Astrocyte (in vitro differentiated cells and primary cell): ENCODE measurements at regions not wholly inside any gene's neighbourhood (a gene's known extent, or its start where the extent isn't known, plus 50 kb on each side); places are given as distances from the start of the nearest gene placed in this dataset.
A peak's percentile ranks its signal among the peaks of the same experiment; 100 is the strongest.

Experiments used
- DNase-seq: peaks from one replicate; pipeline ENCODE4 v3.0.0-alpha.2; 2010; ENCODE audit warnings: low read depth
- FAIRE-seq: peaks from 2 replicates; lab custom pipeline; 2011; peaks lifted over from hg19 to GRCh38; lab: Jason Lieb, UNC
- H2AFZ ChIP-seq: 2 replicates; pipeline ENCODE4 v1.6.0; 2012; ENCODE audit warnings: low read depth, low read length, inconsistent platforms
- H3K27ac ChIP-seq: 2 replicates; pipeline ENCODE4 v1.5.1; 2011; ENCODE audit warnings: low read depth, low read length, inconsistent platforms
- H3K27me3 ChIP-seq: 2 replicates; pipeline ENCODE4 v1.6.0; 2011; ENCODE audit warnings: low read length, inconsistent platforms; ENCODE audit not compliant: insufficient read depth
- H3K36me3 ChIP-seq: 2 replicates; pipeline ENCODE4 v1.5.1; 2011; ENCODE audit warnings: low read length, inconsistent platforms; ENCODE audit not compliant: insufficient read depth
- H3K4me1 ChIP-seq: 2 replicates; pipeline ENCODE4 v1.5.1; 2011; ENCODE audit warnings: low read length, inconsistent platforms; ENCODE audit not compliant: insufficient read depth
- H3K4me2 ChIP-seq: 2 replicates; pipeline ENCODE4 v1.6.0; 2012; ENCODE audit warnings: low read length, inconsistent platforms
- H3K4me3 ChIP-seq: 2 replicates; pipeline ENCODE4 v1.5.1; 2011; ENCODE audit warnings: low read depth, mild to moderate bottlenecking, low read length, inconsistent platforms; ENCODE audit not compliant: insufficient read depth
- H3K79me2 ChIP-seq: 2 replicates; pipeline ENCODE4 v1.6.0; 2012; ENCODE audit warnings: mild to moderate bottlenecking, low read length, inconsistent platforms; ENCODE audit not compliant: insufficient read depth
- H3K9ac ChIP-seq: 2 replicates; pipeline ENCODE4 v1.6.0; 2012; ENCODE audit warnings: mild to moderate bottlenecking, low read length, inconsistent platforms
- H3K9me3 ChIP-seq: 2 replicates; pipeline ENCODE4 v1.5.1; 2012; ENCODE audit warnings: low read depth, mild to moderate bottlenecking, low read length, inconsistent platforms; ENCODE audit not compliant: insufficient read depth
- H4K20me1 ChIP-seq: 2 replicates; pipeline ENCODE4 v1.6.0; 2012; ENCODE audit warnings: low read length, inconsistent platforms; ENCODE audit not compliant: insufficient read depth
- H3K27ac Mint-ChIP-seq: one replicate; pipeline ENCODE4 v1.8.0; 2021; ENCODE audit warnings: mild to moderate bottlenecking, mixed read lengths; ENCODE audit not compliant: unreplicated experiment
- H3K27me3 Mint-ChIP-seq: one replicate; pipeline ENCODE4 v1.8.0; 2021; ENCODE audit warnings: low read depth, mixed read lengths; ENCODE audit not compliant: unreplicated experiment
- H3K36me3 Mint-ChIP-seq: one replicate; pipeline ENCODE4 v1.8.0; 2021; ENCODE audit warnings: low read depth, mixed read lengths; ENCODE audit not compliant: unreplicated experiment
- H3K4me1 Mint-ChIP-seq: one replicate; pipeline ENCODE4 v1.8.0; 2021; ENCODE audit warnings: low read depth, mixed read lengths; ENCODE audit not compliant: unreplicated experiment
- H3K4me3 Mint-ChIP-seq: one replicate; pipeline ENCODE4 v1.8.0; 2021; ENCODE audit warnings: mild to moderate bottlenecking, moderate library complexity, mixed read lengths; ENCODE audit not compliant: unreplicated experiment
- H3K9me3 Mint-ChIP-seq: one replicate; pipeline ENCODE4 v1.8.0; 2021; ENCODE audit warnings: mild to moderate bottlenecking, mixed read lengths; ENCODE audit not compliant: unreplicated experiment
- EZH2 ChIP-seq: IDR thresholded peaks from 2 replicates; pipeline ENCODE4 v1.6.1; 2012; ENCODE audit warnings: mild to moderate bottlenecking, low read length, inconsistent platforms; ENCODE audit not compliant: insufficient read depth
- TF ChIP-seq, protein P1 (sequence below): IDR thresholded peaks from 2 replicates; pipeline ENCODE4 v1.5.1; 2011; ENCODE audit warnings: low read depth, mild to moderate bottlenecking, inconsistent platforms, low read length, moderate library complexity; ENCODE audit not compliant: insufficient read depth

DNA sequence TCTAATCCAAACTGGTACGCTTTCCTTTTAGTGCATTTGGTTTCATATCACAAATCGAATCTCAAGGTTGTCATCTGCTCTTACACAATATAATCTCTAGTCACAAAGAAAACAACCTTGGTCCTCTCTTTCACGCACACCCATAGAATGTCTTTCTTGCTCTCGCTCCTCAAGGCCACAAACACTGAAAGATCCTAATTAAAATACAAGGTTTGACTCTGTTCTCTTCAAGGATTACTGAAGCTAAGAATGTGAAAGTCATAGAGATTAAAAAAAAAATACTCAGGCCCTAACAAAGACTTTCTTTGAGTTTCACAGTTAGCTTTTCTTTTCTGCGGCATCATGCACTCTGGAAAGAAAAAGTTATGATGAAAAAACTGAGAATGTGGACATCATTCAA lies 891.5 kb downstream of the EFNB2 start:
- DNase-seq (no peak), FAIRE-seq (no peak)
- H3K36me3 Mint-ChIP-seq: peaks cover 3% of the 10 kb centered on the region
- TF ChIP-seq, protein P1, sequence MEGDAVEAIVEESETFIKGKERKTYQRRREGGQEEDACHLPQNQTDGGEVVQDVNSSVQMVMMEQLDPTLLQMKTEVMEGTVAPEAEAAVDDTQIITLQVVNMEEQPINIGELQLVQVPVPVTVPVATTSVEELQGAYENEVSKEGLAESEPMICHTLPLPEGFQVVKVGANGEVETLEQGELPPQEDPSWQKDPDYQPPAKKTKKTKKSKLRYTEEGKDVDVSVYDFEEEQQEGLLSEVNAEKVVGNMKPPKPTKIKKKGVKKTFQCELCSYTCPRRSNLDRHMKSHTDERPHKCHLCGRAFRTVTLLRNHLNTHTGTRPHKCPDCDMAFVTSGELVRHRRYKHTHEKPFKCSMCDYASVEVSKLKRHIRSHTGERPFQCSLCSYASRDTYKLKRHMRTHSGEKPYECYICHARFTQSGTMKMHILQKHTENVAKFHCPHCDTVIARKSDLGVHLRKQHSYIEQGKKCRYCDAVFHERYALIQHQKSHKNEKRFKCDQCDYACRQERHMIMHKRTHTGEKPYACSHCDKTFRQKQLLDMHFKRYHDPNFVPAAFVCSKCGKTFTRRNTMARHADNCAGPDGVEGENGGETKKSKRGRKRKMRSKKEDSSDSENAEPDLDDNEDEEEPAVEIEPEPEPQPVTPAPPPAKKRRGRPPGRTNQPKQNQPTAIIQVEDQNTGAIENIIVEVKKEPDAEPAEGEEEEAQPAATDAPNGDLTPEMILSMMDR: no peak
- TF ChIP-seq EZH2: no peak
- no peaks in the 10 kb centered on the region for H3K9me3 ChIP-seq
- H3K4me3 Mint-ChIP-seq: no peak overlapping the region
- peaks cover 5% of the 10 kb centered on the region for H3K4me1 Mint-ChIP-seq
- H3K4me1 ChIP-seq: peaks cover 4% of the 10 kb centered on the region
- no peaks in the 10 kb centered on the region for H3K27me3 ChIP-seq
- H3K27me3 Mint-ChIP-seq: no peaks in the 10 kb centered on the region
- no peak overlapping the region for H2AFZ ChIP-seq
- H3K36me3 ChIP-seq: no peaks in the 10 kb centered on the region
- no peaks in the 10 kb centered on the region for H4K20me1 ChIP-seq
- H3K9ac ChIP-seq: no peak overlapping the region
- peaks cover 9% of the 10 kb centered on the region for H3K9me3 Mint-ChIP-seq
- H3K79me2 ChIP-seq: no peaks in the 10 kb centered on the region
- H3K27ac ChIP-seq: no peak overlapping the region
- H3K27ac Mint-ChIP-seq: no peak overlapping the region
- H3K4me3 ChIP-seq: no peak overlapping the region
- no peak overlapping the region for H3K4me2 ChIP-seq

DNA sequence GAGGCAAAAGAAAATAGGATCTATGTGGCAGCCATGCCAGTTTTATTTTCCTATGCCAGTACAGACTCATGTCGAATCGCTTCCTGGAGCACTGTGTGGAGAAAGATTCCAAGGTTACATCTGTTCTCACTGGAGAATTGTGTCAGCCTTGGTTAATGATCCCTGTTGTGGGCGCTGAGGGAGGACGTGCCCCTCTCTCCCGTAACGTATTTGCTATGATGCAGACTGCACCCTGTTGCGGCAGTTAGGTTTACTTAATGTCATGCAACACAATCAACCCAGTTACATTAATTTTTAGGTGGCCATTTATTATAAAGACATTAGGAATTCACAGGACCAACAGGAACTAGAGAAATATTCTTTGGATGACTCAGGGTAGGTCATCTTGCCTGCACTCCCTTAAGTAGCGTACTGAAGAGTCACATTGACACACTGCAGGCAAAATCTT lies 892.9 kb downstream of the EFNB2 start:
- Histone ChIP-seq H4K20me1 (no peaks in the 10 kb centered on the region), H3K79me2 (no peaks in the 10 kb centered on the region), H3K4me3 (peak overlapping the region; percentile 9), H3K36me3 (no peaks in the 10 kb centered on the region), H3K4me2 (peak overlapping the region; percentile 62), H3K9me3 (no peaks in the 10 kb centered on the region), H3K4me1 (peaks cover 4% of the 10 kb centered on the region), H2AFZ (peak overlapping the region; percentile 30), H3K9ac (no peak overlapping the region), H3K27ac (peak overlapping the region; percentile 5), H3K27me3 (no peaks in the 10 kb centered on the region)
- Mint-ChIP-seq H3K9me3 (peaks cover 5% of the 10 kb centered on the region), H3K27ac (peak overlapping the region; percentile 63), H3K4me3 (no peak overlapping the region), H3K36me3 (no peaks in the 10 kb centered on the region), H3K4me1 (peaks cover 13% of the 10 kb centered on the region), H3K27me3 (no peaks in the 10 kb centered on the region)
- DNase-seq (peak; percentile 77), FAIRE-seq (no peak)
- TF ChIP-seq, protein P1: no peak
- no peak for TF ChIP-seq EZH2

DNA sequence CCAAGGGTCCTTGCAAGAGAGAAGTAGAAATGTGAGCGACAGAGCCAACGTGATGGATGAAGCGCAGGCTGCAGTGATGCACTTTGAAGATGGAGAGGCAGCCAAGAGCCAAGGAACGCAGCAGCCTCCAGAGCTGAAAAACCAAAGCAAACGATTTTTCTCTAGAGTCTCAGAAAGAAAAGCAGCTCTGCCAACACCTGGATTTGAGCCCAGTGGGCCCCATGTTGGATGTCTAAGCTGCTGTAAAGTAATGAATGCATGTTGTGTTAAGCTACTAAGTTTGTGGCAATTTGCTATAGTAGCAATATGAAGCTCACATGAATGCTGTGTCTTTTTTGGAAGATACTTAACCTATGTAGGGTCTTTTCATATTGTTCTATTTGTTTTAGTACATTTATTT lies 894.3 kb downstream of the EFNB2 start:
- TF ChIP-seq, protein P1: no peak
- no peak for TF ChIP-seq EZH2
- no peaks in the 10 kb centered on the region for H3K27me3 ChIP-seq
- H3K9me3 ChIP-seq: no peaks in the 10 kb centered on the region
- no peaks in the 10 kb centered on the region for H4K20me1 ChIP-seq
- Mint-ChIP-seq H3K4me3 (no peak overlapping the region), H3K9me3 (peaks cover 3% of the 10 kb centered on the region), H3K27me3 (no peaks in the 10 kb centered on the region), H3K36me3 (no peaks in the 10 kb centered on the region), H3K27ac (no peak overlapping the region), H3K4me1 (peaks cover 13% of the 10 kb centered on the region)
- no peak overlapping the region for H3K9ac ChIP-seq
- FAIRE-seq: no peak
- H3K27ac ChIP-seq: no peak overlapping the region
- no peak overlapping the region for H3K4me3 ChIP-seq
- H2AFZ ChIP-seq: no peak overlapping the region
- no peak overlapping the region for H3K4me2 ChIP-seq
- H3K36me3 ChIP-seq: no peaks in the 10 kb centered on the region
- no peak for DNase-seq
- no peaks in the 10 kb centered on the region for H3K79me2 ChIP-seq
- peaks cover 4% of the 10 kb centered on the region for H3K4me1 ChIP-seq
